HepG2 (cell line): ENCODE measurements at regions not wholly inside any gene's neighbourhood (a gene's known extent, or its start where the extent isn't known, plus 50 kb on each side); places are given as distances from the start of the nearest gene placed in this dataset.

Source experiments
- ATAC-seq: fragments of 200-7000 bp; cut with Tn5 transposase; 3 replicates; pipeline ENCODE4 v1.9.1; 2020; ENCODE audit warnings: mild to moderate bottlenecking, moderate library complexity
- BruUV-seq: library from RNA; stranded (reverse); fragments of 400-500 nt; replicated peaks from 2 replicates; lab custom pipeline; 2021; lab: Mats Ljungman, UMichigan
- CTCF ChIA-PET: fragments of 300-600 bp; formaldehyde crosslinking; extraction: SDS; loops from one replicate; lab custom pipeline; 2021; ENCODE audit warnings: low total read pairs, inconsistent platforms, low intra/inter-chr PET ratio; lab: Yijun Ruan, JAX
- POLR2A ChIA-PET: fragments of 350-600 bp; sonication (Branson Sonifier 250); formaldehyde crosslinking; loops from one replicate; lab custom pipeline; 2020; ENCODE audit warnings: antibody characterized with exemption, inconsistent platforms; lab: Yijun Ruan, JAX
- DNase-seq: peaks from one replicate; pipeline ENCODE4 v3.0.0-alpha.2; 2015; ENCODE audit warnings: low spot score
- FAIRE-seq: peaks from 3 replicates; lab custom pipeline; 2011; peaks lifted over from hg19 to GRCh38; lab: Jason Lieb, UNC
- H2AFZ ChIP-seq: one replicate; pipeline ENCODE4 v1.6.1; 2011; ENCODE audit warnings: low read length, inconsistent platforms
- H3K27ac ChIP-seq: fragments of 300-600 bp; 3 replicates; pipeline ENCODE4 v1.8.0; 2011; ENCODE audit warnings: mixed run types, mild to moderate bottlenecking, mixed read lengths, low read length, inconsistent platforms; ENCODE audit not compliant: insufficient read depth; ENCODE audit errors: extremely low read length
- H3K27me3 ChIP-seq, 2 experiments: fragments of 200-600 bp in 1 of 2; 2 replicates in 1 of 2; 3 replicates in 1 of 2; pipeline versions ENCODE4 v1.6.0 to v1.8.0; 2011; ENCODE audit warnings: low read length in 2 of 2, mild to moderate bottlenecking in 2 of 2, moderate library complexity in 2 of 2, inconsistent platforms in 1 of 2; ENCODE audit not compliant: insufficient read depth in 2 of 2, control insufficient read depth in 1 of 2
- H3K36me3 ChIP-seq, 2 experiments: fragments of 200-600 bp in 1 of 2; replicated peaks in 1 of 2; 2 replicates in 1 of 2; 3 replicates in 1 of 2; pipeline versions ENCODE4 v1.5.1 to v1.8.0; 2011; ENCODE audit warnings: low read length in 2 of 2, inconsistent platforms in 1 of 2; ENCODE audit not compliant: insufficient read depth in 2 of 2, control insufficient read depth in 1 of 2
- H3K4me1 ChIP-seq: 2 replicates; pipeline ENCODE4 v1.5.1; 2012; ENCODE audit warnings: low read length, inconsistent platforms; ENCODE audit not compliant: insufficient read depth
- H3K4me2 ChIP-seq: 2 replicates; pipeline ENCODE4 v1.6.0; 2011; ENCODE audit warnings: low read depth, low read length, inconsistent platforms
- H3K4me3 ChIP-seq, 3 experiments: fragments of 200-600 bp in 1 of 3; sonication (generic), shearing (Covaris generic) in 1 of 3; replicated peaks in 1 of 3; 2 replicates each; pipeline ENCODE4 v1.5.1; 2011 to 2016; ENCODE audit warnings: low read length in 3 of 3, inconsistent platforms in 2 of 3, low read depth in 2 of 3, mild to moderate bottlenecking in 2 of 3, control low read depth in 1 of 3, mixed read lengths in 1 of 3; ENCODE audit not compliant: insufficient read depth in 1 of 3
- H3K79me2 ChIP-seq: one replicate; pipeline ENCODE4 v1.6.1; 2011; ENCODE audit warnings: low read length, inconsistent platforms; ENCODE audit not compliant: insufficient read depth
- H3K9ac ChIP-seq: 2 replicates; pipeline ENCODE4 v1.6.0; 2011; ENCODE audit warnings: mild to moderate bottlenecking, low read depth, low read length, inconsistent platforms; ENCODE audit not compliant: insufficient read depth
- H3K9me3 ChIP-seq: 2 replicates; pipeline ENCODE4 v1.5.1; 2012; ENCODE audit warnings: mild to moderate bottlenecking, low read length
- H4K20me1 ChIP-seq: 2 replicates; pipeline ENCODE4 v1.6.0; 2011; ENCODE audit warnings: inconsistent platforms, mild to moderate bottlenecking, low read length, moderate library complexity; ENCODE audit not compliant: insufficient read depth
- FOXK1 ChIP-seq: sonication (generic); formaldehyde crosslinking; IDR thresholded peaks from 2 replicates; pipeline ENCODE4 v1.4.0; 2020; ENCODE audit warnings: low read depth, missing genetic modification reagents, borderline replicate concordance
- FOXO1 ChIP-seq: sonication (generic); formaldehyde crosslinking; IDR thresholded peaks from 2 replicates; pipeline ENCODE4 v1.4.0; 2020; ENCODE audit warnings: missing genetic modification reagents
- KLF16 ChIP-seq, 2 experiments: sonication (generic) in 1 of 2; formaldehyde crosslinking in 1 of 2; IDR thresholded peaks; 2 replicates each; pipeline versions ENCODE4 v1.6.1 to v1.8.0; 2016 to 2023; ENCODE audit warnings: missing genetic modification reagents in 2 of 2, missing compliant biosample characterization in 1 of 2
- KLF6 ChIP-seq: IDR thresholded peaks from 2 replicates; pipeline ENCODE4 v1.8.0; 2016; ENCODE audit warnings: missing biosample characterization, missing genetic modification reagents
- MBD4 ChIP-seq: IDR thresholded peaks from 2 replicates; pipeline ENCODE4 v1.6.1; 2012; ENCODE audit warnings: low read length, inconsistent platforms, borderline replicate concordance
- RNF2 ChIP-seq: fragments of 450-650 bp; conservative IDR thresholded peaks from 2 replicates; pipeline ENCODE4 v1.6.1; 2016; ENCODE audit warnings: low read depth
- SMARCC2 ChIP-seq: fragments of 450-650 bp; IDR thresholded peaks from 2 replicates; pipeline ENCODE4 v1.6.1; 2017; ENCODE audit warnings: antibody characterized with exemption, mild to moderate bottlenecking
- TBP ChIP-seq: sonication (generic); formaldehyde crosslinking; IDR thresholded peaks from 2 replicates; pipeline ENCODE4 v1.5.0; 2020; ENCODE audit warnings: missing genetic modification reagents
- TMF1 ChIP-seq: sonication (generic); formaldehyde crosslinking; IDR thresholded peaks from 2 replicates; pipeline ENCODE4 v1.8.1; 2022; ENCODE audit warnings: low read depth, missing genetic modification reagents
- WIZ ChIP-seq: sonication (generic); formaldehyde crosslinking; IDR thresholded peaks from 2 replicates; pipeline ENCODE4 v1.5.1; 2020; ENCODE audit warnings: mild to moderate bottlenecking, missing genetic modification reagents
- ZNF10 ChIP-seq: sonication (generic); formaldehyde crosslinking; IDR thresholded peaks from 2 replicates; pipeline ENCODE4 v1.4.0; 2020; ENCODE audit warnings: mild to moderate bottlenecking, low read depth, missing genetic modification reagents, borderline replicate concordance
- ZNF296 ChIP-seq: sonication (generic); formaldehyde crosslinking; conservative IDR thresholded peaks from 2 replicates; pipeline ENCODE4 v1.5.0; 2020; ENCODE audit warnings: mild to moderate bottlenecking, missing genetic modification reagents
- WGBS: methylation state at CpG from one replicate; pipeline ENCODE4 v1.1.6; 2017; ENCODE audit warnings: low lambda C conversion rate; 5-methylcytosine and 5-hydroxymethylcytosine counted together
- in situ Hi-C: cut with HindIII; loops from 2 replicates; pipeline ENCODE4 v1.10.0; 2017; ENCODE audit warnings: low pct_unique_long_range_greater_than_20kb; ENCODE audit not compliant: extremely low pct_ligation_motif_present
- intact Hi-C: fragments of 100-400 bp; cut with micrococcal nuclease; formaldehyde crosslinking; loops from one replicate; pipeline ENCODE4 v1.10.0; 2022; ENCODE audit not compliant: unreplicated experiment
- TF ChIP-seq, protein P1 (sequence below): sonication (generic); formaldehyde crosslinking; IDR thresholded peaks from 2 replicates; pipeline ENCODE4 v1.4.0; 2020; ENCODE audit warnings: missing genetic modification reagents
- TF ChIP-seq, protein P2 (sequence below): IDR thresholded peaks from 2 replicates; pipeline ENCODE4 v1.6.1; 2016; ENCODE audit warnings: low read depth
- TF ChIP-seq, protein P3 (sequence below): sonication (generic); formaldehyde crosslinking; IDR thresholded peaks from 2 replicates; pipeline ENCODE4 v1.8.0; 2022; ENCODE audit warnings: mild to moderate bottlenecking, missing genetic modification reagents, moderate library complexity
- TF ChIP-seq, protein P4 (sequence below): sonication (generic); formaldehyde crosslinking; IDR thresholded peaks from 2 replicates; pipeline ENCODE4 v1.8.1; 2023; ENCODE audit warnings: missing genetic modification reagents, inconsistent platforms, borderline replicate concordance
- TF ChIP-seq, protein P5 (sequence below): sonication (generic); formaldehyde crosslinking; IDR thresholded peaks from 2 replicates; pipeline ENCODE4 v1.4.0; 2020; ENCODE audit warnings: missing genetic modification reagents

GRCh38 chr14:100403105-100403504 lies 80.0 kb downstream of the SLC25A47 start:
- H3K36me3 ChIP-seq, result no peaks in the 10 kb centered on the region; a peak in 1 of 5 replicates
- no peaks in the 10 kb centered on the region for H3K79me2 ChIP-seq
- FAIRE-seq, result no peak
- ChIA-PET POLR2A (no interaction called here), CTCF (no interaction called here)
- BruUV-seq, result no TSS peak
- ATAC-seq, result no peak
- H3K9me3 ChIP-seq, result no peaks in the 10 kb centered on the region
- TF ChIP-seq WIZ (CRISPR knock-in tag), result no peak
- no peak for TF ChIP-seq TBP (CRISPR knock-in tag)
- TF ChIP-seq SMARCC2, result no peak
- no peak for TF ChIP-seq KLF16 (CRISPR knock-in tag; IDR thresholded peaks at IDR 0.05)
- no peak for TF ChIP-seq ZNF10
- TF ChIP-seq RNF2, result no peak
- TF ChIP-seq FOXO1 (CRISPR knock-in tag), result no peak
- TF ChIP-seq, protein P1, sequence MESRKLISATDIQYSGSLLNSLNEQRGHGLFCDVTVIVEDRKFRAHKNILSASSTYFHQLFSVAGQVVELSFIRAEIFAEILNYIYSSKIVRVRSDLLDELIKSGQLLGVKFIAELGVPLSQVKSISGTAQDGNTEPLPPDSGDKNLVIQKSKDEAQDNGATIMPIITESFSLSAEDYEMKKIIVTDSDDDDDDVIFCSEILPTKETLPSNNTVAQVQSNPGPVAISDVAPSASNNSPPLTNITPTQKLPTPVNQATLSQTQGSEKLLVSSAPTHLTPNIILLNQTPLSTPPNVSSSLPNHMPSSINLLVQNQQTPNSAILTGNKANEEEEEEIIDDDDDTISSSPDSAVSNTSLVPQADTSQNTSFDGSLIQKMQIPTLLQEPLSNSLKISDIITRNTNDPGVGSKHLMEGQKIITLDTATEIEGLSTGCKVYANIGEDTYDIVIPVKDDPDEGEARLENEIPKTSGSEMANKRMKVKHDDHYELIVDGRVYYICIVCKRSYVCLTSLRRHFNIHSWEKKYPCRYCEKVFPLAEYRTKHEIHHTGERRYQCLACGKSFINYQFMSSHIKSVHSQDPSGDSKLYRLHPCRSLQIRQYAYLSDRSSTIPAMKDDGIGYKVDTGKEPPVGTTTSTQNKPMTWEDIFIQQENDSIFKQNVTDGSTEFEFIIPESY (CRISPR knock-in tag), result no peak
- TF ChIP-seq, protein P2, sequence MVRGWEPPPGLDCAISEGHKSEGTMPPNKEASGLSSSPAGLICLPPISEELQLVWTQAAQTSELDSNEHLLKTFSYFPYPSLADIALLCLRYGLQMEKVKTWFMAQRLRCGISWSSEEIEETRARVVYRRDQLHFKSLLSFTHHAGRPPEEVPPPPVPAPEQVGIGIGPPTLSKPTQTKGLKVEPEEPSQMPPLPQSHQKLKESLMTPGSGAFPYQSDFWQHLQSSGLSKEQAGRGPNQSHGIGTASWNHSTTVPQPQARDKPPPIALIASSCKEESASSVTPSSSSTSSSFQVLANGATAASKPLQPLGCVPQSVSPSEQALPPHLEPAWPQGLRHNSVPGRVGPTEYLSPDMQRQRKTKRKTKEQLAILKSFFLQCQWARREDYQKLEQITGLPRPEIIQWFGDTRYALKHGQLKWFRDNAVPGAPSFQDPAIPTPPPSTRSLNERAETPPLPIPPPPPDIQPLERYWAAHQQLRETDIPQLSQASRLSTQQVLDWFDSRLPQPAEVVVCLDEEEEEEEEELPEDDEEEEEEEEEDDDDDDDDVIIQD (CRISPR knock-in tag), result no peak
- TF ChIP-seq, protein P3, sequence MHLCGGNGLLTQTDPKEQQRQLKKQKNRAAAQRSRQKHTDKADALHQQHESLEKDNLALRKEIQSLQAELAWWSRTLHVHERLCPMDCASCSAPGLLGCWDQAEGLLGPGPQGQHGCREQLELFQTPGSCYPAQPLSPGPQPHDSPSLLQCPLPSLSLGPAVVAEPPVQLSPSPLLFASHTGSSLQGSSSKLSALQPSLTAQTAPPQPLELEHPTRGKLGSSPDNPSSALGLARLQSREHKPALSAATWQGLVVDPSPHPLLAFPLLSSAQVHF, result no peak
- TF ChIP-seq, protein P4, sequence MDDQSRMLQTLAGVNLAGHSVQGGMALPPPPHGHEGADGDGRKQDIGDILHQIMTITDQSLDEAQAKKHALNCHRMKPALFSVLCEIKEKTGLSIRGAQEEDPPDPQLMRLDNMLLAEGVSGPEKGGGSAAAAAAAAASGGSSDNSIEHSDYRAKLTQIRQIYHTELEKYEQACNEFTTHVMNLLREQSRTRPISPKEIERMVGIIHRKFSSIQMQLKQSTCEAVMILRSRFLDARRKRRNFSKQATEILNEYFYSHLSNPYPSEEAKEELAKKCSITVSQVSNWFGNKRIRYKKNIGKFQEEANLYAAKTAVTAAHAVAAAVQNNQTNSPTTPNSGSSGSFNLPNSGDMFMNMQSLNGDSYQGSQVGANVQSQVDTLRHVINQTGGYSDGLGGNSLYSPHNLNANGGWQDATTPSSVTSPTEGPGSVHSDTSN (CRISPR knock-in tag), result no peak
- no peak for TF ChIP-seq FOXK1 (CRISPR knock-in tag)
- no peak for TF ChIP-seq KLF6
- TF ChIP-seq, protein P5, sequence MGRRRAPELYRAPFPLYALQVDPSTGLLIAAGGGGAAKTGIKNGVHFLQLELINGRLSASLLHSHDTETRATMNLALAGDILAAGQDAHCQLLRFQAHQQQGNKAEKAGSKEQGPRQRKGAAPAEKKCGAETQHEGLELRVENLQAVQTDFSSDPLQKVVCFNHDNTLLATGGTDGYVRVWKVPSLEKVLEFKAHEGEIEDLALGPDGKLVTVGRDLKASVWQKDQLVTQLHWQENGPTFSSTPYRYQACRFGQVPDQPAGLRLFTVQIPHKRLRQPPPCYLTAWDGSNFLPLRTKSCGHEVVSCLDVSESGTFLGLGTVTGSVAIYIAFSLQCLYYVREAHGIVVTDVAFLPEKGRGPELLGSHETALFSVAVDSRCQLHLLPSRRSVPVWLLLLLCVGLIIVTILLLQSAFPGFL (CRISPR knock-in tag), result no peak
- no peak for TF ChIP-seq TMF1 (CRISPR knock-in tag)
- no peak for TF ChIP-seq ZNF296 (CRISPR knock-in tag)
- TF ChIP-seq MBD4, result no peak
- H2AFZ ChIP-seq, result no peak overlapping the region
- no peak overlapping the region for H3K27ac ChIP-seq
- peaks cover 46% of the 10 kb centered on the region for H3K4me1 ChIP-seq
- no peaks in the 10 kb centered on the region for H4K20me1 ChIP-seq
- DNase-seq, result no peak
- H3K9ac ChIP-seq, result no peak overlapping the region
- no peak overlapping the region for H3K4me3 ChIP-seq
- 92% methylated on average over 5 of the region's 5 CpGs for WGBS
- intact Hi-C loops, result no loop called here
- in situ Hi-C loops, result loop anchor here (10.0 kb wide), 1 partner anchor 492 kb away; no protein-coding TSS in a partner anchor
- H3K27me3 ChIP-seq, result no peaks in the 10 kb centered on the region
- no peak overlapping the region for H3K4me2 ChIP-seq
